GM12864 (cell line): ENCODE measurements at regions not wholly inside any gene's neighbourhood (a gene's known extent, or its start where the extent isn't known, plus 50 kb on each side); places are given as distances from the start of the nearest gene placed in this dataset.

Experiments
- DNase-seq: peaks from one replicate; pipeline ENCODE4 v3.0.0-alpha.2; 2011; ENCODE audit warnings: low read depth
- H3K4me3 ChIP-seq: 2 replicates; pipeline ENCODE4 v1.5.1; 2011; ENCODE audit warnings: mild to moderate bottlenecking, low read depth, low read length, control low read depth
- CTCF ChIP-seq: IDR thresholded peaks from 2 replicates; pipeline ENCODE4 v1.5.1; 2011; ENCODE audit warnings: low read depth, mild to moderate bottlenecking, moderate library complexity, low read length, control low read depth, inconsistent platforms; ENCODE audit errors: missing control alignments

- no peak for DNase-seq
- TF ChIP-seq CTCF: no peak
- H3K4me3 ChIP-seq: no peak overlapping the region
These were observed 434.2 kb upstream of the SUCLG2 start for GRCh38 chr3:68088636-68089035.

GRCh38 chr3:68088216-68088615 lies 433.8 kb upstream of the SUCLG2 start:
- DNase-seq: no peak
- no peak overlapping the region for H3K4me3 ChIP-seq
- TF ChIP-seq CTCF: no peak

- TF ChIP-seq CTCF: no peak
- no peak for DNase-seq
- no peak overlapping the region for H3K4me3 ChIP-seq
These were observed 417.6 kb upstream of the SUCLG2 start for GRCh38 chr3:68072062-68072461.

GRCh38 chr3:68070186-68070585 lies 415.8 kb upstream of the SUCLG2 start:
- no peak for DNase-seq
- H3K4me3 ChIP-seq: no peak overlapping the region
- TF ChIP-seq CTCF: no peak

- TF ChIP-seq CTCF: no peak
- H3K4me3 ChIP-seq: no peak overlapping the region
- no peak for DNase-seq
These were observed 412.9 kb upstream of the SUCLG2 start for GRCh38 chr3:68067314-68067713.

- no peak for TF ChIP-seq CTCF
- no peak overlapping the region for H3K4me3 ChIP-seq
- DNase-seq: no peak
These were observed 408.5 kb upstream of the SUCLG2 start for GRCh38 chr3:68062926-68063325.

- no peak overlapping the region for H3K4me3 ChIP-seq
These were observed 406.5 kb upstream of the SUCLG2 start for GRCh38 chr3:68060910-68061309.

More at GRCh38 chr3:68060910-68061309, 406.5 kb upstream of the SUCLG2 start:
- DNase-seq: no peak
- no peak for TF ChIP-seq CTCF
